Fibroblast of lung (primary cell): ENCODE measurements at regions not wholly inside any gene's neighbourhood (a gene's known extent, or its start where the extent isn't known, plus 50 kb on each side); places are given as distances from the start of the nearest gene placed in this dataset.

Experiments
- DNase-seq, 2 donors: peaks; one replicate each; pipeline versions ENCODE4 v3.0.0 to v3.0.0-alpha.2; 2010; ENCODE audit warnings: low read depth in 2 of 2
- H2AFZ ChIP-seq: 2 replicates; pipeline ENCODE4 v1.5.1; 2012; ENCODE audit warnings: low read length, control low read depth, inconsistent platforms
- H3K27ac ChIP-seq: 2 replicates; pipeline ENCODE4 v1.5.1; 2011; ENCODE audit warnings: low read length, control low read depth; ENCODE audit not compliant: insufficient read depth
- H3K27me3 ChIP-seq: 2 replicates; pipeline ENCODE4 v1.5.1; 2011; ENCODE audit warnings: mild to moderate bottlenecking, low read length; ENCODE audit not compliant: control insufficient read depth, insufficient read depth
- H3K36me3 ChIP-seq: 2 replicates; pipeline ENCODE4 v1.5.1; 2011; ENCODE audit warnings: low read length; ENCODE audit not compliant: control insufficient read depth, insufficient read depth
- H3K4me1 ChIP-seq: 2 replicates; pipeline ENCODE4 v1.5.1; 2011; ENCODE audit warnings: low read length; ENCODE audit not compliant: control insufficient read depth, insufficient read depth; ENCODE audit errors: extremely low read depth
- H3K4me2 ChIP-seq: 2 replicates; pipeline ENCODE4 v1.5.1; 2011; ENCODE audit warnings: low read length, control low read depth; ENCODE audit not compliant: insufficient read depth; ENCODE audit errors: extremely low read depth
- H3K4me3 ChIP-seq, 4 experiments: fragments of 200-600 bp in 1 of 4; sonication (generic) in 1 of 4; replicated peaks in 1 of 4; 2 replicates each; pipeline ENCODE4 v1.5.1; 2011 to 2016; ENCODE audit warnings: low read length in 4 of 4, low read depth in 3 of 4, mild to moderate bottlenecking in 3 of 4, control low read depth in 2 of 4, inconsistent platforms in 1 of 4, mixed read lengths in 1 of 4; ENCODE audit not compliant: insufficient read depth in 1 of 4; ENCODE audit errors: control extremely low read depth in 1 of 4
- H3K79me2 ChIP-seq: 2 replicates; pipeline ENCODE4 v1.5.1; 2012; ENCODE audit warnings: mild to moderate bottlenecking, low read length, inconsistent platforms; ENCODE audit not compliant: control insufficient read depth, insufficient read depth
- H3K9ac ChIP-seq: 2 replicates; pipeline ENCODE4 v1.5.1; 2011; ENCODE audit warnings: mild to moderate bottlenecking, low read length, control low read depth; ENCODE audit not compliant: insufficient read depth
- H3K9me3 ChIP-seq: 2 replicates; pipeline ENCODE4 v1.5.1; 2012; ENCODE audit warnings: low read depth, low read length; ENCODE audit not compliant: control insufficient read depth, insufficient read depth
- H4K20me1 ChIP-seq: 2 replicates; pipeline ENCODE4 v1.5.1; 2011; ENCODE audit warnings: low read length; ENCODE audit not compliant: control insufficient read depth, insufficient read depth; ENCODE audit errors: extremely low read depth
- EZH2 ChIP-seq: IDR thresholded peaks from 2 replicates; pipeline ENCODE4 v1.5.1; 2012; ENCODE audit warnings: low read length, control low read depth, mild to moderate bottlenecking; ENCODE audit errors: missing control alignments
- TF ChIP-seq, protein P1 (sequence below), 2 donors: IDR thresholded peaks in 1 of 2; conservative IDR thresholded peaks in 1 of 2; 1 replicate in 1 of 2; 2 replicates in 1 of 2; pipeline ENCODE4 v1.5.1; 2011 to 2012; ENCODE audit warnings: low read length in 2 of 2, control low read depth in 1 of 2, inconsistent platforms in 1 of 2, low read depth in 1 of 2, mild to moderate bottlenecking in 1 of 2

DNA sequence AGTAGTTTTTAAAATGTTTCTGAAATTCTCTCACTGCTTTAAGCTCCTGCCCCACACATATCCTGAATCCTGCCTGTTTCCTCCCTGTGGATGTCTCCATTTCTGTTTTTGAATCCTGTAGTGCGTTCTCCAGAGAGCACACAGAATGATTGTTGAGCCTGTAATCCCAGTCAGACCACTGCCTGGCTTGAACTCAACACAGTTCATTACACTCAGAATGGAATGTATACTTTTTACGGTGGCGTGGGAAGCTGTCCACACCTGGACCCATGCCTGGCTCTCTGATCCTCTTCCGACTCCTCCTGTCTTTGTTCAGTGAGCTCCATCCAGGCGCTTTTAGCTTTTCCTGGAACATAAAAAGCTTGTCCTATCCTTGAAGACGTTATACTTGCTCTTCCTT is 1217.0 kb upstream of the PRKX start:
- H3K9ac ChIP-seq: no peak overlapping the region
- no peak for TF ChIP-seq EZH2
- H3K4me2 ChIP-seq: no peak overlapping the region
- no peaks in the 10 kb centered on the region for H3K79me2 ChIP-seq
- no peaks in the 10 kb centered on the region for H3K9me3 ChIP-seq
- H3K4me3 ChIP-seq: no peak overlapping the region
- no peaks in the 10 kb centered on the region for H3K36me3 ChIP-seq
- no peaks in the 10 kb centered on the region for H3K4me1 ChIP-seq
- no peak overlapping the region for H2AFZ ChIP-seq
- H3K27ac ChIP-seq: no peak overlapping the region
- no peak for DNase-seq
- no peaks in the 10 kb centered on the region for H3K27me3 ChIP-seq
- no peaks in the 10 kb centered on the region for H4K20me1 ChIP-seq

DNA sequence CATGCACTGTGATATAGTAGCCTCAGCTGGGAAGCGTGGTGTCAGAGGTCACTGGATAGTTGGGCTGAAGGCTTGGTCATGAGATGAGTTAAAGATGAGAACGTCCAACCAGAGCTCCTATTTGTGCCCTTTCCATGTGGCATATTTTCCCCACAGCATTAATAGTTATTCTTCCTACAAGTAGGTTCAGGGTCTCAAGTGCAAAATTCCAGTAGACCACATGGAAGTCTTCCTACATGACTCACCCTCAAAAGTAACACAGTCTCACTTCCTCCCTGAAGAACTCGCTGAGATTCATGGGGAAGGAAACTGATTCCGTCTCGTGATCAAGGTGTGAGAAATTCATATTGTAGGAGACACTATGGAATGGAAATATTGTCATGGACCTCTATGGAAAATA is 1212.5 kb upstream of the PRKX start:
- Histone ChIP-seq H3K4me3 (no peak overlapping the region), H3K36me3 (no peaks in the 10 kb centered on the region), H3K27ac (no peak overlapping the region), H3K9ac (no peak overlapping the region), H3K4me2 (no peak overlapping the region), H3K4me1 (no peaks in the 10 kb centered on the region), H3K79me2 (no peaks in the 10 kb centered on the region), H3K9me3 (no peaks in the 10 kb centered on the region), H3K27me3 (no peaks in the 10 kb centered on the region), H4K20me1 (no peaks in the 10 kb centered on the region), H2AFZ (no peak overlapping the region)
- DNase-seq: peak in 1 of 2 donors; percentile 56
- TF ChIP-seq, protein P1, sequence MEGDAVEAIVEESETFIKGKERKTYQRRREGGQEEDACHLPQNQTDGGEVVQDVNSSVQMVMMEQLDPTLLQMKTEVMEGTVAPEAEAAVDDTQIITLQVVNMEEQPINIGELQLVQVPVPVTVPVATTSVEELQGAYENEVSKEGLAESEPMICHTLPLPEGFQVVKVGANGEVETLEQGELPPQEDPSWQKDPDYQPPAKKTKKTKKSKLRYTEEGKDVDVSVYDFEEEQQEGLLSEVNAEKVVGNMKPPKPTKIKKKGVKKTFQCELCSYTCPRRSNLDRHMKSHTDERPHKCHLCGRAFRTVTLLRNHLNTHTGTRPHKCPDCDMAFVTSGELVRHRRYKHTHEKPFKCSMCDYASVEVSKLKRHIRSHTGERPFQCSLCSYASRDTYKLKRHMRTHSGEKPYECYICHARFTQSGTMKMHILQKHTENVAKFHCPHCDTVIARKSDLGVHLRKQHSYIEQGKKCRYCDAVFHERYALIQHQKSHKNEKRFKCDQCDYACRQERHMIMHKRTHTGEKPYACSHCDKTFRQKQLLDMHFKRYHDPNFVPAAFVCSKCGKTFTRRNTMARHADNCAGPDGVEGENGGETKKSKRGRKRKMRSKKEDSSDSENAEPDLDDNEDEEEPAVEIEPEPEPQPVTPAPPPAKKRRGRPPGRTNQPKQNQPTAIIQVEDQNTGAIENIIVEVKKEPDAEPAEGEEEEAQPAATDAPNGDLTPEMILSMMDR (conservative IDR thresholded peaks at IDR 0.05 in 1 of 2, IDR thresholded peaks at IDR 0.05 in 1 of 2; ENCODE audit: low read depth in 1 of 2, low read length in 2 of 2): no peak
- no peak for TF ChIP-seq EZH2

DNA sequence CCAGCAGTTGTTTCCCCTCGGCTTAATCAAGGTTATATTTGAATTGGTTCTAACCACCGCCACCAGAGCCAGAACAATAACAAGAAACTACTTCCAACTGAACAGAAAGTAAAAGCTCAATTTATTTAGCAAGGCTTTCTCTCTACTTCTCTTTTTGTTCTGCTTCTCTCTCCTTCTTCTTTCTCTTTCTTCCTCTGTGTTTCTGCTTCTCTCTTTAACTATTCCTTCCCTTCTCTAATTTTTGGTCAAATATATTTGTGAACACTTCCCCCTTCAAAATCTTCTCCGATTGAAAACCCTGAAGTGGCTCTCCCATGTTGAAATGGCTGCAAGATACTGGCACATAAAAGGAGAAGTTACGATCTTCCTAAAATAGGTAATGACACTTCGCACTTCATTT is 1195.9 kb upstream of the PRKX start:
- no peak overlapping the region for H3K9ac ChIP-seq
- no peaks in the 10 kb centered on the region for H4K20me1 ChIP-seq
- no peak overlapping the region for H3K4me3 ChIP-seq
- no peaks in the 10 kb centered on the region for H3K4me1 ChIP-seq
- H3K27me3 ChIP-seq: no peaks in the 10 kb centered on the region
- H2AFZ ChIP-seq: no peak overlapping the region
- no peaks in the 10 kb centered on the region for H3K79me2 ChIP-seq
- no peak for TF ChIP-seq EZH2
- TF ChIP-seq, protein P1 (conservative IDR thresholded peaks at IDR 0.05 in 1 of 2, IDR thresholded peaks at IDR 0.05 in 1 of 2; ENCODE audit: low read depth in 1 of 2, low read length in 2 of 2): no peak
- DNase-seq: no peak
- no peaks in the 10 kb centered on the region for H3K36me3 ChIP-seq
- no peak overlapping the region for H3K27ac ChIP-seq
- H3K4me2 ChIP-seq: no peak overlapping the region
- no peaks in the 10 kb centered on the region for H3K9me3 ChIP-seq
